ENCODE measurements at regions not wholly inside any gene's neighbourhood (a gene's known extent, or its start where the extent isn't known, plus 50 kb on each side); places are given as distances from the start of the nearest gene placed in this dataset.

GRCh38 chr1:101382135-101382534, 145.3 kb downstream of the S1PR1 start:
- TF ChIP-seq CTCF (conservative IDR thresholded peaks at IDR 0.05; ENCODE audit: low read depth, low read length) (no peak), EZH2 (IDR thresholded peaks at IDR 0.05; ENCODE audit: borderline replicate concordance, low read depth, low read length, poor library complexity, severe bottlenecking) (no peak)
